Gastroesophageal sphincter (tissue), 4 donors: ENCODE measurements at regions not wholly inside any gene's neighbourhood (a gene's known extent, or its start where the extent isn't known, plus 50 kb on each side); places are given as distances from the start of the nearest gene placed in this dataset.

Source experiments
- ATAC-seq: fragments of 150-250 bp; one replicate; pipeline ENCODE4 v1.9.1; 2016; ENCODE audit warnings: mild to moderate bottlenecking, moderate library complexity
- H3K27ac ChIP-seq, 4 donors: fragments of 200-600 bp; sonication (generic) in 3 of 4; 1 replicate in 3 of 4; 2 replicates in 1 of 4; pipeline ENCODE4 v1.5.1; 2016 to 2019
- H3K27me3 ChIP-seq: fragments of 200-600 bp; sonication (generic); one replicate; pipeline ENCODE4 v1.5.1; 2019
- H3K36me3 ChIP-seq, 2 donors: fragments of 200-600 bp; sonication (generic); one replicate each; pipeline ENCODE4 v1.5.1; 2019; ENCODE audit warnings: control low read depth in 1 of 2
- H3K4me1 ChIP-seq, 3 donors: fragments of 200-600 bp; sonication (generic); 1 replicate in 2 of 3; 2 replicates in 1 of 3; pipeline ENCODE4 v1.5.1; 2016 to 2019; ENCODE audit warnings: control low read depth in 2 of 3
- H3K4me3 ChIP-seq, 2 donors: fragments of 200-600 bp; sonication (generic); one replicate each; pipeline ENCODE4 v1.5.1; 2019; ENCODE audit warnings: mild to moderate bottlenecking in 1 of 2, moderate library complexity in 1 of 2
- H3K9me3 ChIP-seq, 3 donors: fragments of 200-600 bp; sonication (generic); one replicate each; pipeline ENCODE4 v1.5.1; 2017 to 2019; ENCODE audit warnings: control low read depth in 2 of 3
- CTCF ChIP-seq, 4 experiments: fragments of 200-600 bp in 2 of 4; fragments of 450-650 bp in 2 of 4; sonication (generic) in 1 of 4; IDR thresholded peaks; one replicate each; pipeline ENCODE4 v1.5.1; 2017 to 2019; ENCODE audit warnings: antibody characterized with exemption in 4 of 4, mild to moderate bottlenecking in 2 of 4, moderate library complexity in 2 of 4
- EP300 ChIP-seq: sonication (generic); formaldehyde crosslinking; IDR thresholded peaks from one replicate; pipeline ENCODE4 v1.6.1; 2017; ENCODE audit warnings: antibody characterized with exemption, mild to moderate bottlenecking
- POLR2A ChIP-seq, 2 donors: fragments of 450-650 bp; IDR thresholded peaks; one replicate each; pipeline ENCODE4 v1.6.1; 2017; ENCODE audit warnings: antibody characterized with exemption in 2 of 2, mild to moderate bottlenecking in 2 of 2, moderate library complexity in 1 of 2
- POLR2AphosphoS5 ChIP-seq: sonication (generic); formaldehyde crosslinking; IDR thresholded peaks from one replicate; pipeline ENCODE4 v1.6.1; 2017; ENCODE audit warnings: antibody characterized with exemption
- WGBS, 2 donors: methylation state at CpG; one replicate each; pipeline ENCODE4 v1.1.5; 2018; ENCODE audit warnings: low coverage in 1 of 2; 5-methylcytosine and 5-hydroxymethylcytosine counted together

DNA sequence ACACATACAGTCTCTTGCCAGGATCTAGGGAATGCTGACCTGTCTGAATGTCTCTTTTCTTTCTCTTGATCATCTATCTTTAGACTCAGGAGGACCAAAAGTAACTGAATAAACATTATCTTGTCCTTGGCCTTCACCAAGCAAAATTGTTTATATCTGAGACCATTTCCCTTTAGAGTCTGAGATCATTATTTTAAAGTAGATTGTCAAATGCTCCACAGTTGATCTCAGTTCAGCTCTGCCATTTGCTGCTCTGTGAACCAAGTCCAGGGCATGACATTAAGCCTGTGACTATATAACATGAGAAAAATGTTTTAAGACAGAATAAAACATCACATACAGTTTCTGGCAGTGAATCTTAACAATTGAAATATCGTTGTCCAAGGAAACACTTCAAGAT, 148.3 kb upstream of the NRSN1 start:
- Histone ChIP-seq H3K9me3 (no peaks in the 10 kb centered on the region), H3K4me3 (no peak overlapping the region), H3K36me3 (no peaks in the 10 kb centered on the region), H3K27ac (no peak overlapping the region), H3K27me3 (no peaks in the 10 kb centered on the region), H3K4me1 (no peaks in the 10 kb centered on the region)
- no peak for TF ChIP-seq EP300
- TF ChIP-seq POLR2AphosphoS5 = no peak
- no peak for TF ChIP-seq POLR2A (IDR thresholded peaks at IDR 0.05)
- TF ChIP-seq CTCF (IDR thresholded peaks at IDR 0.05) = no peak
- ATAC-seq = no peak
- 0 to 31% methylated on average over 1 of the region's 1 CpG for WGBS, 2 donors

GRCh38 chr6:23980965-23981364, 145.1 kb upstream of the NRSN1 start:
- no peaks in the 10 kb centered on the region for H3K36me3 ChIP-seq
- no peak overlapping the region for H3K4me3 ChIP-seq
- ATAC-seq = no peak
- TF ChIP-seq CTCF (IDR thresholded peaks at IDR 0.05) (no peak), POLR2AphosphoS5 (no peak), EP300 (no peak)
- H3K9me3 ChIP-seq = no peaks in the 10 kb centered on the region
- H3K4me1 ChIP-seq = no peaks in the 10 kb centered on the region
- no peak overlapping the region for H3K27ac ChIP-seq
- no peaks in the 10 kb centered on the region for H3K27me3 ChIP-seq
- whole genome bisulfite sequencing, 2 donors = 50 to 92% methylated on average over 1 of the region's 1 CpG

DNA sequence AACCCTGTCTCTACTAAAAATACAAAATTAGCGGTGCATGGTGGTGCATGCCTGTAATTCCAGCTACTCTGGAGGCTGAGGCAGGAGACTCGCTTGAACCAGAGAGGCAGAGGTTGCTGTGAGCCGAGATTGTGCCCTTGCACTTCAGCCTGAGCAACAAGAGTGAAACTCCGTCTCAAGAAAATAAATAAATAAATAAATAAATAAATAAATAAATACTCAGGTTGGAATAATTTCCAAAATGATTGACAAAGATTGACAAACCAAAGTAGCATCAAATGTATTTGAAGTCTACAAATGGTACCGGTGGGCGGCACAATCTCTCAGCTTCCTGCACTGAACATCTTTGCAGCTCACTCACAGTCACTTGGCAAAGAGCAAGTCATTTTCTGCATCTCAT, 144.1 kb upstream of the NRSN1 start:
- 95 to 100% methylated on average over 2 to 6 of the region's 6 CpGs for WGBS, 2 donors
- Histone ChIP-seq H3K4me1 (no peaks in the 10 kb centered on the region), H3K4me3 (no peak overlapping the region), H3K27me3 (no peaks in the 10 kb centered on the region), H3K9me3 (no peaks in the 10 kb centered on the region), H3K27ac (no peak overlapping the region), H3K36me3 (no peaks in the 10 kb centered on the region)
- no peak for ATAC-seq
- no peak for TF ChIP-seq POLR2A (IDR thresholded peaks at IDR 0.05)
- no peak for TF ChIP-seq CTCF (IDR thresholded peaks at IDR 0.05)
- no peak for TF ChIP-seq EP300
- no peak for TF ChIP-seq POLR2AphosphoS5

GRCh38 chr6:23983735-23984134, 142.3 kb upstream of the NRSN1 start:
- Histone ChIP-seq H3K27ac (no peak overlapping the region), H3K4me3 (no peak overlapping the region), H3K27me3 (no peaks in the 10 kb centered on the region), H3K4me1 (no peaks in the 10 kb centered on the region), H3K36me3 (no peaks in the 10 kb centered on the region), H3K9me3 (no peaks in the 10 kb centered on the region)
- TF ChIP-seq EP300 (no peak), CTCF (IDR thresholded peaks at IDR 0.05) (no peak), POLR2A (IDR thresholded peaks at IDR 0.05) (no peak), POLR2AphosphoS5 (no peak)
- WGBS, 2 donors = 38 to 58% methylated on average over 2 of the region's 2 CpGs
- no peak for ATAC-seq

DNA sequence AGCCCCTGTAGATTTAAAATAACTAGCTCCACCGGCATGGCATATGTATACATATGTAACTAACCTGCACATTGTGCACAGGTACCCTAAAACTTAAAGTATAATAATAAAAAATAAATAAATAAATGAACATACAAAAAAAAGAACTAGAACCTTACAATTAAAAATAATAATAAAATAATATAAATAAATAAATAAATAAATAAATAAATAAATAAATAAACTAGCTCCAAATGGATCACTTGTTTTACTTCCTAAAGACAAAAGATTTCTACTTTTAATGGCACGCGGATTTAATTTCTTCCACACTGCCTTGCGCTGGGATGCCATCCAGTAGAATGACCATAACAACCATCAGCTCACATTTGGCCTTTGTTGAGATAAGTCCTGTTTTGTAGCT, 141.0 kb upstream of the NRSN1 start:
- Histone ChIP-seq H3K9me3 (no peaks in the 10 kb centered on the region), H3K27me3 (no peaks in the 10 kb centered on the region), H3K36me3 (no peaks in the 10 kb centered on the region), H3K27ac (no peak overlapping the region), H3K4me1 (no peaks in the 10 kb centered on the region), H3K4me3 (no peak overlapping the region)
- WGBS, 2 donors = 91 to 96% methylated on average over 3 to 4 of the region's 4 CpGs
- TF ChIP-seq CTCF (IDR thresholded peaks at IDR 0.05) (no peak), POLR2A (IDR thresholded peaks at IDR 0.05) (no peak), EP300 (no peak), POLR2AphosphoS5 (no peak)
- no peak for ATAC-seq
